PC-3 (cell line): ENCODE measurements at regions not wholly inside any gene's neighbourhood (a gene's known extent, or its start where the extent isn't known, plus 50 kb on each side); places are given as distances from the start of the nearest gene placed in this dataset.
A peak's percentile ranks its signal among the peaks of the same experiment; 100 is the strongest.

Experiments used
- ATAC-seq: fragments of 200-7000 bp; cut with Tn5 transposase; 2 replicates; pipeline ENCODE4 v1.9.1; 2020; ENCODE audit warnings: mild to moderate bottlenecking, moderate library complexity
- BruUV-seq: library from RNA; stranded (reverse); fragments of 400-500 nt; replicated peaks from 2 replicates; lab custom pipeline; 2021; lab: Mats Ljungman, UMichigan
- CTCF ChIA-PET: fragments of 300-600 bp; sonication (Branson Sonifier 250); formaldehyde crosslinking; loops from one replicate; lab custom pipeline; 2022; ENCODE audit warnings: antibody characterized with exemption; lab: Charles Lee
- POLR2A ChIA-PET: fragments of 300-600 bp; sonication (Branson Sonifier 250); formaldehyde crosslinking; loops from one replicate; lab custom pipeline; 2022; ENCODE audit warnings: antibody characterized with exemption; ENCODE audit not compliant: unreplicated experiment; lab: Charles Lee
- DNase-seq: peaks from one replicate; pipeline ENCODE4 v3.0.0-alpha.2; 2015
- H2AFZ ChIP-seq: fragments of 300-600 bp; sonication (generic); 2 replicates; pipeline ENCODE4 v1.6.0; 2016; ENCODE audit warnings: antibody characterized with exemption, low read length
- H3F3A ChIP-seq: fragments of 300-600 bp; sonication (generic); one replicate; pipeline ENCODE4 v1.6.0; 2017; ENCODE audit warnings: antibody characterized with exemption, low read length, control low read depth, mild to moderate bottlenecking; ENCODE audit not compliant: unreplicated experiment
- H3K27ac ChIP-seq: fragments of 300-600 bp; sonication (generic); 2 replicates; pipeline ENCODE4 v1.5.1; 2016; ENCODE audit warnings: mild to moderate bottlenecking, low read length
- H3K27me3 ChIP-seq: fragments of 300-600 bp; sonication (generic); 2 replicates; pipeline ENCODE4 v1.6.1; 2016; ENCODE audit warnings: low read length, mixed read lengths
- H3K36me3 ChIP-seq: fragments of 300-600 bp; sonication (generic); 2 replicates; pipeline ENCODE4 v1.6.1; 2016; ENCODE audit warnings: low read depth, mixed run types, low read length, mixed read lengths
- H3K4me1 ChIP-seq: fragments of 300-600 bp; sonication (generic); 2 replicates; pipeline ENCODE4 v1.5.1; 2016; ENCODE audit warnings: low read length; ENCODE audit not compliant: insufficient read depth
- H3K4me2 ChIP-seq: fragments of 300-600 bp; sonication (generic); 2 replicates; pipeline ENCODE4 v1.6.0; 2016; ENCODE audit warnings: low read length
- H3K4me3 ChIP-seq: fragments of 300-600 bp; sonication (generic); 2 replicates; pipeline ENCODE4 v1.5.1; 2016; ENCODE audit warnings: mild to moderate bottlenecking, low read length, mixed read lengths
- H3K79me2 ChIP-seq: fragments of 300-600 bp; sonication (generic); 2 replicates; pipeline ENCODE4 v1.6.1; 2017; ENCODE audit warnings: low read length, mixed read lengths
- H3K9ac ChIP-seq: fragments of 300-600 bp; sonication (generic); 2 replicates; pipeline ENCODE4 v1.6.0; 2016; ENCODE audit warnings: mild to moderate bottlenecking, low read length
- H3K9me2 ChIP-seq: fragments of 300-600 bp; sonication (generic); replicated peaks from 2 replicates; pipeline ENCODE4 v1.6.1; 2016; ENCODE audit warnings: mixed run types, low read length, mixed read lengths
- H3K9me3 ChIP-seq: fragments of 300-600 bp; sonication (generic); 2 replicates; pipeline ENCODE4 v1.6.1; 2016; ENCODE audit warnings: low read length, mixed read lengths
- H4K20me1 ChIP-seq: fragments of 300-600 bp; sonication (generic); 2 replicates; pipeline ENCODE4 v1.6.1; 2016; ENCODE audit warnings: low read length, mixed read lengths
- EZH2 ChIP-seq: fragments of 300-600 bp; sonication (generic); IDR thresholded peaks from one replicate; pipeline ENCODE4 v1.6.1; 2017; ENCODE audit warnings: antibody characterized with exemption, mild to moderate bottlenecking, low read length; ENCODE audit not compliant: unreplicated experiment
- EZH2phosphoT487 ChIP-seq: fragments of 300-600 bp; sonication (generic); IDR thresholded peaks from 2 replicates; pipeline ENCODE4 v1.6.1; 2018; ENCODE audit warnings: mild to moderate bottlenecking, antibody characterized with exemption, low read length, borderline replicate concordance
- intact Hi-C: fragments of 100-400 bp; cut with micrococcal nuclease; formaldehyde crosslinking; loops from 2 replicates; pipeline ENCODE4 v1.9.0; 2023
- TF ChIP-seq, protein P1 (sequence below): fragments of 300-600 bp; sonication (generic); conservative IDR thresholded peaks from 2 replicates; pipeline ENCODE4 v1.5.1; 2017; ENCODE audit warnings: antibody characterized with exemption, low read depth, mild to moderate bottlenecking, low read length

DNA sequence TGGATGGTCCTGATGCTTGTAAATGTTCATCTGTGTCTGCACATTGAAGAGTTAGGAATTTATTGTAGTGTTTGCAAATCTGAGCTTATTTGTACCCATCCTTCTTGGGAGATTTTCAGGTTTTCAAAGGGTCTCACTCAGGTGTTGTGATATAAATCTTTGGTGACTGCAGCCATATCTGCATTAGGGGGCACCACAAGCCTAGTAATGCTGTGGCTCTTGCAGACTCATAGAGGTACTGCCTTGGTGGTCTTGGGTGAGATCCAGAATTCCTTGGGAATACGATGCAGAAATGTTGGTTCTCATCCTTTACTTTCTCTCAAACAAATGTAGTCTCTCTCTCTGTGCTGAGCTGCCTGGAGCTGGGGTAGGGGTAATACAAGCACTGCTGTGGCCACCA, 405.9 kb downstream of the TTLL7 start:
- no TSS peak for BruUV-seq
- POLR2A ChIA-PET: no interaction called here

DNA sequence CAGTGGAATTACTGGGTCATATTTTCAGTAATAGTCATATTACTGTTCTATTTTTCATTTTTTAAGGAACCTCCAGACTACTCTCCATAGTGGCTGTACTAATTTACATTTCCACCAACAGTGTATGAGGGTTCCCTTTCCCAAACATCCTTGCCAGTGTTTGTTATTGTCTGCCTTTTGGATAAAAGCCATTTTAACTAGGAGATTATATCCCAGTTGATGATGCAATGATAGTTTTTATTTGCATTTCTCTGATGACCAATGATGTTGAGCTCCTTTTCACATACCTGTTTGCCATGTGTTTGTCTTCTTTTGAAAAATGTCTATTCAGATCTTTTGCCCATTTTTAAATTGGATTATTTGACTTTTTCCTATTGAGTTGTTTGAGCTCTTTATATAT, 410.8 kb downstream of the TTLL7 start:
- no peaks in the 10 kb centered on the region for H3K9me2 ChIP-seq
- H3K9me3 ChIP-seq: no peaks in the 10 kb centered on the region
- no peaks in the 10 kb centered on the region for H4K20me1 ChIP-seq
- TF ChIP-seq, protein P1, sequence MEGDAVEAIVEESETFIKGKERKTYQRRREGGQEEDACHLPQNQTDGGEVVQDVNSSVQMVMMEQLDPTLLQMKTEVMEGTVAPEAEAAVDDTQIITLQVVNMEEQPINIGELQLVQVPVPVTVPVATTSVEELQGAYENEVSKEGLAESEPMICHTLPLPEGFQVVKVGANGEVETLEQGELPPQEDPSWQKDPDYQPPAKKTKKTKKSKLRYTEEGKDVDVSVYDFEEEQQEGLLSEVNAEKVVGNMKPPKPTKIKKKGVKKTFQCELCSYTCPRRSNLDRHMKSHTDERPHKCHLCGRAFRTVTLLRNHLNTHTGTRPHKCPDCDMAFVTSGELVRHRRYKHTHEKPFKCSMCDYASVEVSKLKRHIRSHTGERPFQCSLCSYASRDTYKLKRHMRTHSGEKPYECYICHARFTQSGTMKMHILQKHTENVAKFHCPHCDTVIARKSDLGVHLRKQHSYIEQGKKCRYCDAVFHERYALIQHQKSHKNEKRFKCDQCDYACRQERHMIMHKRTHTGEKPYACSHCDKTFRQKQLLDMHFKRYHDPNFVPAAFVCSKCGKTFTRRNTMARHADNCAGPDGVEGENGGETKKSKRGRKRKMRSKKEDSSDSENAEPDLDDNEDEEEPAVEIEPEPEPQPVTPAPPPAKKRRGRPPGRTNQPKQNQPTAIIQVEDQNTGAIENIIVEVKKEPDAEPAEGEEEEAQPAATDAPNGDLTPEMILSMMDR: no peak
- TF ChIP-seq EZH2: no peak
- no peak for TF ChIP-seq EZH2phosphoT487
- H3F3A ChIP-seq: no peaks in the 10 kb centered on the region
- H3K36me3 ChIP-seq: no peaks in the 10 kb centered on the region
- no peak overlapping the region for H3K9ac ChIP-seq
- H3K4me3 ChIP-seq: no peak overlapping the region
- ChIA-PET CTCF (no interaction called here), POLR2A (no interaction called here)
- H3K27me3 ChIP-seq: no peaks in the 10 kb centered on the region; the same call in 1 of the 2 replicates
- no peak overlapping the region for H3K27ac ChIP-seq
- H3K4me2 ChIP-seq: no peak overlapping the region
- no peak for ATAC-seq
- H2AFZ ChIP-seq: no peak overlapping the region
- intact Hi-C loops: no loop called here
- no peak for DNase-seq
- no peaks in the 10 kb centered on the region for H3K4me1 ChIP-seq
- no peaks in the 10 kb centered on the region for H3K79me2 ChIP-seq
- BruUV-seq: no TSS peak

More for the DNA sequence above, 405.9 kb downstream of the TTLL7 start:
- Histone ChIP-seq H2AFZ (no peak overlapping the region), H4K20me1 (no peaks in the 10 kb centered on the region), H3K9me3 (no peaks in the 10 kb centered on the region), H3K27me3 (no peaks in the 10 kb centered on the region; the same call in 1 of the 2 replicates), H3K79me2 (no peaks in the 10 kb centered on the region), H3K9ac (no peak overlapping the region), H3K4me3 (no peak overlapping the region), H3K4me2 (no peak overlapping the region), H3K9me2 (no peaks in the 10 kb centered on the region), H3K4me1 (no peaks in the 10 kb centered on the region), H3K36me3 (no peaks in the 10 kb centered on the region), H3F3A (no peaks in the 10 kb centered on the region), H3K27ac (no peak overlapping the region)
- CTCF ChIA-PET: no interaction called here
- intact Hi-C loops: no loop called here
- no peak for ATAC-seq
- no peak for DNase-seq
- TF ChIP-seq, protein P1: no peak

DNA sequence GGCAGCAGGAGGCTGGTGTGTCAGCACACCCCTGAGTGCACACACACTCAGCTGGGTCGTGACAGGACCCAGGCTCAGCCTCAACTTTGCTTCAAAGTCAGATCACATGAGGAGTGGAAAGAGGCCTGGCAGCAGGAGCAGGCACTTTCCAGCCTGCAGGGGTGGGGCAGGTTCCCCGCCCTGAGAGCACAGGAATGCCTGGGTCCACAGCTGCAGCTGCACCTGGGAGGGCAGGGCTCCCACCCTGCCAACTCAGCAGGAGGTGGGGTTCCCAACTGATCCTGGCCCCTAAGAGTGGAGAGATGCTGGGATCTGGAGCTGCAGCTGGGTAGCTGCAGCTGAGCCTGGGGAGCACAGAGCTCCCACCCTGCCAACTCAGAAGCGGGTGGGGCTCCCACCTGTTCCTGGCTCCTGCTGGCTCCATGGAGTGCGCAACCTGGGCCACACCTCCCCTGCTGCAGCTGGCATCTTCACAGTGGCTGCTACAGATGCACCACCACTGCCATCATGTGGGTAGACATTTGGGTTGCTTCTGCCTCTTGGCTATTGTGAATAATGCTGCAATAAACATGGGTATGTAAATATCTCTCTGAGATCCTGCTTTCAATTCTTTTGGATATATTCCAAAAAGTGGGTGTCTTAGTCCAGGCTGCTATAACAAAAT, 415.4 kb downstream of the TTLL7 start:
- H3K36me3 ChIP-seq: no peaks in the 10 kb centered on the region
- peaks cover 5% of the 10 kb centered on the region; the same call in 1 of the 2 replicates for H3K27me3 ChIP-seq
- H3K9me3 ChIP-seq: no peaks in the 10 kb centered on the region
- TF ChIP-seq EZH2phosphoT487 (no peak), EZH2 (no peak)
- TF ChIP-seq, protein P1: peak; percentile 36; the same call in 1 of the 2 replicates
- H3K27ac ChIP-seq: no peak overlapping the region
- DNase-seq (peak; percentile 23), ATAC-seq (no peak; the same call in 1 of the 2 replicates)
- ChIA-PET CTCF (no interaction called here), POLR2A (no interaction called here)
- H3K4me3 ChIP-seq: no peak overlapping the region
- H2AFZ ChIP-seq: no peak overlapping the region
- intact Hi-C loops: no loop called here
- no peaks in the 10 kb centered on the region for H3K9me2 ChIP-seq
- no peaks in the 10 kb centered on the region for H3F3A ChIP-seq
- H3K79me2 ChIP-seq: no peaks in the 10 kb centered on the region
- H3K4me1 ChIP-seq: no peaks in the 10 kb centered on the region
- no peak overlapping the region for H3K9ac ChIP-seq
- no TSS peak for BruUV-seq
- no peak overlapping the region for H3K4me2 ChIP-seq
- no peaks in the 10 kb centered on the region for H4K20me1 ChIP-seq
